ENCODE measurements at regions not wholly inside any gene's neighbourhood (a gene's known extent, or its start where the extent isn't known, plus 50 kb on each side); places are given as distances from the start of the nearest gene placed in this dataset.

- Histone ChIP-seq H3K4me3 (no peak overlapping the region), H3K4me1 (no peaks in the 10 kb centered on the region), H3K27me3 (no peaks in the 10 kb centered on the region), H3K27ac (no peak overlapping the region), H3K9me3 (no peaks in the 10 kb centered on the region), H3K36me3 (no peaks in the 10 kb centered on the region)
- ATAC-seq: no peak
- 86 to 92% methylated on average over 3 of the region's 3 CpGs for WGBS, 2 donors (ENCODE audit: low coverage in 1 of 2)
- TF ChIP-seq POLR2A (IDR thresholded peaks at IDR 0.05): no peak
- no peak for TF ChIP-seq EP300 (IDR thresholded peaks at IDR 0.05)
- no peak for TF ChIP-seq POLR2AphosphoS5 (IDR thresholded peaks at IDR 0.05)
- TF ChIP-seq CTCF (IDR thresholded peaks at IDR 0.05): no peak
Observed at GRCh38 chr4:112994732-112995464, 54.6 kb upstream of the ANK2 start.

Small RNA genes in the stretch of these regions (small RNA-seq; reads per million reads assigned to genes)
- gene AC017007.1: 0 reads per million in 4 donors
- 0 reads per million in 4 donors for gene RF00019

All from gastroesophageal sphincter (tissue), 4 donors.